ENCODE measurements at regions not wholly inside any gene's neighbourhood (a gene's known extent, or its start where the extent isn't known, plus 50 kb on each side); places are given as distances from the start of the nearest gene placed in this dataset.

GRCh38 chr6:23096876-23097275 is 527.5 kb downstream of the HDGFL1 start:
- H3K36me3 Mint-ChIP-seq = peaks cover 0 to 4% (median 0%) of the 10 kb centered on the region in 3 donors
- peaks cover 7 to 60% (median 24%) of the 10 kb centered on the region in 6 donors for H3K9me3 Mint-ChIP-seq
- DNase-seq = no peak
- H3K4me3 Mint-ChIP-seq = no peak overlapping the region
- H3K4me1 Mint-ChIP-seq = no peaks in the 10 kb centered on the region
- no peak overlapping the region for H3K27ac Mint-ChIP-seq
- H3K27me3 Mint-ChIP-seq (ENCODE audit: low read depth in 3 of 3) = no peaks in the 10 kb centered on the region

- no peaks in the 10 kb centered on the region for H3K4me1 Mint-ChIP-seq
- peaks cover 0 to 4% (median 0%) of the 10 kb centered on the region in 3 donors for H3K36me3 Mint-ChIP-seq
- no peak overlapping the region for H3K4me3 Mint-ChIP-seq
- H3K27me3 Mint-ChIP-seq (ENCODE audit: low read depth in 3 of 3) = no peaks in the 10 kb centered on the region
- DNase-seq = no peak
- H3K27ac Mint-ChIP-seq = no peak overlapping the region
- H3K9me3 Mint-ChIP-seq = peaks cover 7 to 55% (median 18%) of the 10 kb centered on the region in 6 donors
Measured at GRCh38 chr6:23097566-23097965, 528.2 kb downstream of the HDGFL1 start.

- Mint-ChIP-seq H3K36me3 (peaks cover 0 to 3% (median 0%) of the 10 kb centered on the region in 3 donors), H3K4me3 (no peak overlapping the region), H3K9me3 (peaks cover 9 to 50% (median 19%) of the 10 kb centered on the region in 6 donors), H3K27me3 (ENCODE audit: low read depth in 3 of 3) (peaks cover 0 to 2% (median 0%) of the 10 kb centered on the region in 3 donors), H3K4me1 (no peaks in the 10 kb centered on the region), H3K27ac (no peak overlapping the region)
- DNase-seq = no peak
Measured at GRCh38 chr6:23106951-23107350, 537.6 kb downstream of the HDGFL1 start.

- Mint-ChIP-seq H3K27ac (no peak overlapping the region), H3K36me3 (no peaks in the 10 kb centered on the region), H3K27me3 (ENCODE audit: low read depth in 3 of 3) (no peaks in the 10 kb centered on the region), H3K4me3 (no peak overlapping the region), H3K4me1 (no peaks in the 10 kb centered on the region), H3K9me3 (peaks cover 12 to 58% (median 21%) of the 10 kb centered on the region in 6 donors)
- DNase-seq = no peak
Measured at GRCh38 chr6:23111984-23112383, 542.6 kb downstream of the HDGFL1 start.

- no peaks in the 10 kb centered on the region for H3K4me1 Mint-ChIP-seq
- no peak overlapping the region for H3K27ac Mint-ChIP-seq
- no peaks in the 10 kb centered on the region for H3K27me3 Mint-ChIP-seq (ENCODE audit: low read depth in 3 of 3)
- peaks cover 11 to 62% (median 19%) of the 10 kb centered on the region in 6 donors for H3K9me3 Mint-ChIP-seq
- H3K4me3 Mint-ChIP-seq = no peak overlapping the region
- no peaks in the 10 kb centered on the region for H3K36me3 Mint-ChIP-seq
- DNase-seq = no peak
Measured at GRCh38 chr6:23114812-23115504, 545.6 kb downstream of the HDGFL1 start.

DNA sequence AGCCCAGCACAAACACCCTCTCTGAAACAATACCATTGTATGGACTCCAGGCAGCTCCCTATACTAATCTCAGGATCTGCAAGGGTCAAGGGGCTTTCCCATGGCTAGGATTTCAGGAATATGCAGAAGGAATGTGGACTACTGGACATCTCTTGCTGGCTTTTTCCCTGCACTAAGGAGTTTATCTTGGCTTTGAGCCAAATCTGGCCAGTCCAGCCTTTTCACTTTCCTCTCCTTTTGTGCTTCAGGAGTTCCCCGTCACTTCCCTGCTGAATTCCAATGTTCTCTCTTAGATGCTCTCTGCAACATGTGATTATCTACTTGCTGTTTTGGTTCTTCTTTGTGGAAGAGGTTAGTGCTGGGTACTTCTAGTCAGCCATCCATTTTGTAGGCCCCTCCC is 568.2 kb downstream of the HDGFL1 start:
- no peaks in the 10 kb centered on the region for H3K36me3 Mint-ChIP-seq
- H3K4me1 Mint-ChIP-seq = no peaks in the 10 kb centered on the region
- H3K4me3 Mint-ChIP-seq = no peak overlapping the region
- H3K9me3 Mint-ChIP-seq = peaks cover 13 to 28% (median 15%) of the 10 kb centered on the region in 6 donors
- no peak for DNase-seq
- H3K27ac Mint-ChIP-seq = no peak overlapping the region
- H3K27me3 Mint-ChIP-seq (ENCODE audit: low read depth in 3 of 3) = no peaks in the 10 kb centered on the region

- Mint-ChIP-seq H3K9me3 (peaks cover 7 to 24% (median 13%) of the 10 kb centered on the region in 6 donors), H3K27ac (no peak overlapping the region), H3K36me3 (no peaks in the 10 kb centered on the region), H3K4me1 (no peaks in the 10 kb centered on the region), H3K4me3 (no peak overlapping the region), H3K27me3 (ENCODE audit: low read depth in 3 of 3) (no peaks in the 10 kb centered on the region)
- DNase-seq = no peak
Measured at GRCh38 chr6:23140871-23141270, 571.5 kb downstream of the HDGFL1 start.

GRCh38 chr6:23145781-23146180 is 576.4 kb downstream of the HDGFL1 start:
- no peaks in the 10 kb centered on the region for H3K4me1 Mint-ChIP-seq
- DNase-seq = no peak
- no peaks in the 10 kb centered on the region for H3K27me3 Mint-ChIP-seq (ENCODE audit: low read depth in 3 of 3)
- no peak overlapping the region for H3K27ac Mint-ChIP-seq
- H3K36me3 Mint-ChIP-seq = no peaks in the 10 kb centered on the region
- H3K4me3 Mint-ChIP-seq = no peak overlapping the region
- peaks cover 0 to 14% (median 5%) of the 10 kb centered on the region in 6 donors for H3K9me3 Mint-ChIP-seq

DNA sequence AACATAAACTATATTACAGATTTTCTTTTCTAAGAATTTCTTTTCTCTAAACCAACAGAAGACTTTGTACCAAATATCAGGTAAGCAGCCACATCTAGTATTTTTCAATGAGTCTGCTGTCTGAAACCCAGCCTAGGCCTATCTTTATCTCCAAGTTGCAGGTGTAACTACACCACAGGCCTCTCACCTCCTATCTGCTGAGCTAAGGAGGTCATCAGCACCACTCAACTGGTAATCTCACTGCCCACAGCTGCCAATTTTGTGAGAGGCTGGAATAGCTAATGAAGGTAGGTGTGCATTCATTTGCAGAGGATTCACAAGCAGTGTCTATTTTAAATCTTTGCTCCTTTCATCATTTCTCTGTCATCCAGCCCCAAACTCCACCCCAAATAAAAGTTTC is 584.8 kb downstream of the HDGFL1 start:
- Mint-ChIP-seq H3K36me3 (no peaks in the 10 kb centered on the region), H3K27ac (no peak overlapping the region), H3K27me3 (ENCODE audit: low read depth in 3 of 3) (peaks cover 0 to 2% (median 0%) of the 10 kb centered on the region in 3 donors), H3K9me3 (peaks cover 2 to 30% (median 10%) of the 10 kb centered on the region in 6 donors), H3K4me1 (no peaks in the 10 kb centered on the region), H3K4me3 (no peak overlapping the region)
- no peak for DNase-seq

DNA sequence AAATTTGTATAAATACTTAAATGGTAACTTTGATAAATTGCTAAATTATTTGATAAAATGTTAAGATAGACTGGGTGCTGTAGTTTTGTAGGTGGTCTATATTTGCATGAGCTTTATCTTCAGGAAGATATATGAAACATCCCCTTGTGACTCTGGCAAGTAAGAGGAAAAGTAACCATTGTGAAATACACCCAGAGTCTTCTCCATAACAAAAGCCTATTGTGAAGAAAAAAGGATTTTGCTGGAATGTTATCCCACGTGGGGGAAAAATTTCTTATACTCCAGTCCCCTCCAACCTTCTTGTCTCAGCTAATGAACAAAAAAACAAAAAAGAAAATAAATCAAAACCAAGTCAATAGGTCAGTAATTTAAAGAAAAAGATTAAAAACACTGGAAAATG is 600.7 kb downstream of the HDGFL1 start:
- peaks cover 0 to 3% (median 0%) of the 10 kb centered on the region in 3 donors for H3K27me3 Mint-ChIP-seq (ENCODE audit: low read depth in 3 of 3)
- H3K27ac Mint-ChIP-seq = no peak overlapping the region
- H3K9me3 Mint-ChIP-seq = peaks cover 8 to 51% (median 22%) of the 10 kb centered on the region in 6 donors
- H3K4me3 Mint-ChIP-seq = no peak overlapping the region
- peaks cover 0 to 3% (median 0%) of the 10 kb centered on the region in 3 donors for H3K36me3 Mint-ChIP-seq
- H3K4me1 Mint-ChIP-seq = no peaks in the 10 kb centered on the region
- no peak for DNase-seq

DNA sequence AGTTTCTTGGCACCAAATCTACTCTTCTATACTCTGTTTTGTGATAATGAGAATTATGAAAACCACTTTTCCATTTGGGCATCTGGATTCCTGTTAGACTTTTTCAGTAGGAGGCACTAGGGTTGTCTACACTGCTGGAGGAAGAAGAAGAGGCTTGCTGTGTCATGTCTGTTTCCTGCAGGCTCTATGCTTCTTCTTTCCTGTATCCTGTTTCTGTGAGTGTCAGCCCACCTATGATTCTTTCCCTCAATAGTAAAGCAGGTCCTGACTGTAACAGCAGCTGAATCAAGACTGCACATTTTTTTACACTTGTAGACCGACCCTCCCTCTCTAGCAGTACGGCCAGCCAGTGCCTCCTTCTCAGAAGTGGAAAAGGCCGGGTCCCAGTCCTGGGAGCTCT is 603.9 kb downstream of the HDGFL1 start:
- DNase-seq = no peak
- Mint-ChIP-seq H3K36me3 (peaks cover 0 to 3% (median 0%) of the 10 kb centered on the region in 3 donors), H3K4me3 (no peak overlapping the region), H3K4me1 (no peaks in the 10 kb centered on the region), H3K27ac (no peak overlapping the region), H3K27me3 (ENCODE audit: low read depth in 3 of 3) (peaks cover 0 to 4% (median 0%) of the 10 kb centered on the region in 3 donors), H3K9me3 (peaks cover 0 to 46% (median 10%) of the 10 kb centered on the region in 6 donors)

- peaks cover 2 to 37% (median 11%) of the 10 kb centered on the region in 6 donors for H3K9me3 Mint-ChIP-seq
- no peak overlapping the region for H3K27ac Mint-ChIP-seq
- no peaks in the 10 kb centered on the region for H3K4me1 Mint-ChIP-seq
- H3K4me3 Mint-ChIP-seq = no peak overlapping the region
- DNase-seq = no peak
- H3K27me3 Mint-ChIP-seq (ENCODE audit: low read depth in 3 of 3) = peaks cover 0 to 2% (median 0%) of the 10 kb centered on the region in 3 donors
- peaks cover 0 to 3% (median 0%) of the 10 kb centered on the region in 3 donors for H3K36me3 Mint-ChIP-seq
Measured at GRCh38 chr6:23174781-23175361, 605.5 kb downstream of the HDGFL1 start.

DNA sequence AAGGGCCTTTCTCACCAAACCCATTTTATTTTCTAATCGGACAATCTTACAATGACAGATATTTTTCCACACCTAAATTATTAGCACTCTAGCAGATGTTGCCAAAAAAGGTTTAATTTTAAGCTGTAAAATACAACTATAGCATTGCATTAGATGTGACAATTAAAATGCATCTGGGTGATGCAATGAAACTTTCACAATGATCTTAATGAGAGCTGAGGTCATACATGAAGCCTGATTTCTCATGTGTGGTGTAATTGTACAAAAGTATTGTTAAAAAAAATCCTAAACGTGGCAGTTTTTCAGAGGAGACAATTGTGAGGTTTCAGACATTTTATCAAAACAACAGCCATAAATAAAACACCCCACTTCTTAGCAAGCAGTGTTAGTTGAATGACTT is 606.0 kb downstream of the HDGFL1 start:
- DNase-seq = no peak
- no peak overlapping the region for H3K27ac Mint-ChIP-seq
- peaks cover 0 to 3% (median 0%) of the 10 kb centered on the region in 3 donors for H3K36me3 Mint-ChIP-seq
- peaks cover 0 to 2% (median 0%) of the 10 kb centered on the region in 3 donors for H3K27me3 Mint-ChIP-seq (ENCODE audit: low read depth in 3 of 3)
- H3K9me3 Mint-ChIP-seq = peaks cover 2 to 32% (median 14%) of the 10 kb centered on the region in 6 donors
- no peak overlapping the region for H3K4me3 Mint-ChIP-seq
- H3K4me1 Mint-ChIP-seq = no peaks in the 10 kb centered on the region

- Mint-ChIP-seq H3K27ac (no peak overlapping the region), H3K9me3 (peaks cover 4 to 25% (median 10%) of the 10 kb centered on the region in 6 donors), H3K36me3 (no peaks in the 10 kb centered on the region), H3K27me3 (ENCODE audit: low read depth in 3 of 3) (peaks cover 0 to 2% (median 0%) of the 10 kb centered on the region in 3 donors), H3K4me3 (no peak overlapping the region), H3K4me1 (no peaks in the 10 kb centered on the region)
- DNase-seq = no peak
Measured at GRCh38 chr6:23176471-23176870, 607.1 kb downstream of the HDGFL1 start.

Data from immature natural killer cell (primary cell).